ENCODE measurements at regions not wholly inside any gene's neighbourhood (a gene's known extent, or its start where the extent isn't known, plus 50 kb on each side); places are given as distances from the start of the nearest gene placed in this dataset.

DNA sequence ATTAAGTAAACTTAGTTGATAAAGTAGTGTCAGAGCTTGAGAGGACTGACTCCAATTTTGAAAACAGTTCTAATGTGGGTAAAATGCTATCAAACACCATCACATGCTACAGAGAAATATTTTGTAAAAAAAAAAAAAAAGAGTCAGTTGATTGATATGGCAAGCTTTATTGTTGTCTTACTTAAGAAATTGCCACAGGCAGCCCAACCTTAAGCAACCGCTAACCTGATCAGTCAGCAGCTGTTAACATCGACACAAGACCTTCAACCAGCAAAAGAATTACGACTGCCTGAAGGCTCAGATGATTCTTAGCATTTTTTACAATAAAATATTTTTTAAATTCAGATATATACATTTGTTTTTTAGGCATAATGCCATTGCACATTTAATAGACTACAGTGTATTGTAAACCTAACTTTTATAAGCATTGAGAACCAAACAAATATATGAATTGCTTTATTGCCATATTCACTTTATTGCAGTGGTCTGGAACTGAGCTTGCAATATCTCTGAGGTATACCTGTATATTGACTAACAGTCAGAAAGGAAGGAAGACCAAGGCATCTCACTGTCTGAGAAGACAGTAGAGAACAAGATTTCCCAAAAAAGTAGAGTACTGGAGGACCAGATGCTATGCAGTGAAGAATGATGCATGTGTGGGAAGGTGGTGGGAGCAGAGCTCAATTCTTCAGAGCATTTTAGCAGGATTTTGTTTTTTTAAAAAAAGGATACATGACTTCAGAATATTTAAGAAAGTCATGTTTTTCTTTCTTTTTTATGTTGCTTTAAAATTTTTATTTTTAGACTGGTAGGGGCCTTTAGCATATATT is 973.8 kb upstream of the GYPC start:
- TF ChIP-seq, protein P1, sequence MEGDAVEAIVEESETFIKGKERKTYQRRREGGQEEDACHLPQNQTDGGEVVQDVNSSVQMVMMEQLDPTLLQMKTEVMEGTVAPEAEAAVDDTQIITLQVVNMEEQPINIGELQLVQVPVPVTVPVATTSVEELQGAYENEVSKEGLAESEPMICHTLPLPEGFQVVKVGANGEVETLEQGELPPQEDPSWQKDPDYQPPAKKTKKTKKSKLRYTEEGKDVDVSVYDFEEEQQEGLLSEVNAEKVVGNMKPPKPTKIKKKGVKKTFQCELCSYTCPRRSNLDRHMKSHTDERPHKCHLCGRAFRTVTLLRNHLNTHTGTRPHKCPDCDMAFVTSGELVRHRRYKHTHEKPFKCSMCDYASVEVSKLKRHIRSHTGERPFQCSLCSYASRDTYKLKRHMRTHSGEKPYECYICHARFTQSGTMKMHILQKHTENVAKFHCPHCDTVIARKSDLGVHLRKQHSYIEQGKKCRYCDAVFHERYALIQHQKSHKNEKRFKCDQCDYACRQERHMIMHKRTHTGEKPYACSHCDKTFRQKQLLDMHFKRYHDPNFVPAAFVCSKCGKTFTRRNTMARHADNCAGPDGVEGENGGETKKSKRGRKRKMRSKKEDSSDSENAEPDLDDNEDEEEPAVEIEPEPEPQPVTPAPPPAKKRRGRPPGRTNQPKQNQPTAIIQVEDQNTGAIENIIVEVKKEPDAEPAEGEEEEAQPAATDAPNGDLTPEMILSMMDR (IDR thresholded peaks at IDR 0.05), result no peak
- TF ChIP-seq ZFX (IDR thresholded peaks at IDR 0.05; ENCODE audit: borderline replicate concordance), result no peak

All from 22Rv1 (cell line).